ENCODE measurements at regions not wholly inside any gene's neighbourhood (a gene's known extent, or its start where the extent isn't known, plus 50 kb on each side); places are given as distances from the start of the nearest gene placed in this dataset.
"Not testable (repeated sequence)": the region's sequence is repeated elsewhere in the genome, so short reads cannot be mapped to it uniquely, and the experiment has no call there.

DNA sequence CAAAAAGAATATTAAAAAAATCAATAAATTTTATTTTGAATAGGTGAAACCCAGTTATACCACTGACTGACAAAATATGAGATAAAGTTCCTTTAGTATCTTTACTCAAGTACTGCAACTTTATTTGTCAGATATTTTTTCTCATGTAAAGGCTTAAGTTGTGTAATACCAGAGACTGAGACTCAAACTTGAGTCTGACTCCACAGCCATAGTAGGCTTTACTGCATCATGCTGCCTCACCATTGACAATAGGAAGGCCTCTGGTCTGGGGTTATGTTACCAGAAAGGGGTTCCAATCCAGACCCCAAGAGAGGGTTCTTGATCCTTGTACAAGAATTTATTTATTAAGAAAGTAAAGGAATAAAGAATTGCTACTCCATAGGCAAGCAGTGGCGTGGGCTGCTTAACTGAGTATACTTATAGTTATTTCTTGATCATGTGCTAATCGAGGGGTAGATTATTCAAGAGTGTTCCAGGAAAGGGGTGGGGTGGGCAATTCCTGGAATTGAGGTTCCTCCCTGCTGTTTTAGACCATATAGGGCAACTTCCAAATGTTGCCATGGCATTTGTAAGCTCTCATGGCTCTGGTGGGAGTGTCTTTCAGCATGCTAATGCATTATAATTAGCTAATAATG, 187.4 kb upstream of the WSB1 start:
- TF ChIP-seq, protein P1, sequence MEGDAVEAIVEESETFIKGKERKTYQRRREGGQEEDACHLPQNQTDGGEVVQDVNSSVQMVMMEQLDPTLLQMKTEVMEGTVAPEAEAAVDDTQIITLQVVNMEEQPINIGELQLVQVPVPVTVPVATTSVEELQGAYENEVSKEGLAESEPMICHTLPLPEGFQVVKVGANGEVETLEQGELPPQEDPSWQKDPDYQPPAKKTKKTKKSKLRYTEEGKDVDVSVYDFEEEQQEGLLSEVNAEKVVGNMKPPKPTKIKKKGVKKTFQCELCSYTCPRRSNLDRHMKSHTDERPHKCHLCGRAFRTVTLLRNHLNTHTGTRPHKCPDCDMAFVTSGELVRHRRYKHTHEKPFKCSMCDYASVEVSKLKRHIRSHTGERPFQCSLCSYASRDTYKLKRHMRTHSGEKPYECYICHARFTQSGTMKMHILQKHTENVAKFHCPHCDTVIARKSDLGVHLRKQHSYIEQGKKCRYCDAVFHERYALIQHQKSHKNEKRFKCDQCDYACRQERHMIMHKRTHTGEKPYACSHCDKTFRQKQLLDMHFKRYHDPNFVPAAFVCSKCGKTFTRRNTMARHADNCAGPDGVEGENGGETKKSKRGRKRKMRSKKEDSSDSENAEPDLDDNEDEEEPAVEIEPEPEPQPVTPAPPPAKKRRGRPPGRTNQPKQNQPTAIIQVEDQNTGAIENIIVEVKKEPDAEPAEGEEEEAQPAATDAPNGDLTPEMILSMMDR (IDR thresholded peaks at IDR 0.05; ENCODE audit: insufficient read depth, low read length, poor library complexity, severe bottlenecking), result no peak
- Histone ChIP-seq H3K36me3 (ENCODE audit: control insufficient read depth, insufficient read depth, low read length) (no peaks in the 10 kb centered on the region), H3K4me3 (ENCODE audit: low read depth, low read length) (no peak overlapping the region), H3K27me3 (ENCODE audit: control insufficient read depth, insufficient read depth, low read length) (no peaks in the 10 kb centered on the region)
- DNase-seq (ENCODE audit: low read depth), result no peak

DNA sequence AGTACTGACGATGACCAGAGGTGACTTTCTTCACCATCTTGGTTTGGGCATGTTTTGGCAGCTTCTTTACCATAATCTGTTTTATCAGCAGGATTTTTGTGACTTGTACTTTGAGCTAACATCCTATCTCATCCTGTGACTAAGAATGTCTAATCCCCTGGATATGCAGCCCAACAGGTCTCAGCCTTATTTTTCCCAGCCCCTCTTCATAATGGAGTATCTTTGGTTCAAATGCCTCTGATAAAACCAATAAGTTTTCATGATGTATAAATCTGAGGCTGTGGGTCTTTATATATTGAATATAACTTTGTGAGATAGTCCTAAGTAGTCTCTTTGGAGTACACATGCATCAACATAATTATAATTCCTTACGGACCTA, 186.9 kb upstream of the WSB1 start:
- TF ChIP-seq, protein P1 (IDR thresholded peaks at IDR 0.05; ENCODE audit: insufficient read depth, low read length, poor library complexity, severe bottlenecking), result no peak
- Histone ChIP-seq H3K36me3 (ENCODE audit: control insufficient read depth, insufficient read depth, low read length) (no peaks in the 10 kb centered on the region), H3K4me3 (ENCODE audit: low read depth, low read length) (no peak overlapping the region), H3K27me3 (ENCODE audit: control insufficient read depth, insufficient read depth, low read length) (no peaks in the 10 kb centered on the region)
- DNase-seq (ENCODE audit: low read depth), result no peak

DNA sequence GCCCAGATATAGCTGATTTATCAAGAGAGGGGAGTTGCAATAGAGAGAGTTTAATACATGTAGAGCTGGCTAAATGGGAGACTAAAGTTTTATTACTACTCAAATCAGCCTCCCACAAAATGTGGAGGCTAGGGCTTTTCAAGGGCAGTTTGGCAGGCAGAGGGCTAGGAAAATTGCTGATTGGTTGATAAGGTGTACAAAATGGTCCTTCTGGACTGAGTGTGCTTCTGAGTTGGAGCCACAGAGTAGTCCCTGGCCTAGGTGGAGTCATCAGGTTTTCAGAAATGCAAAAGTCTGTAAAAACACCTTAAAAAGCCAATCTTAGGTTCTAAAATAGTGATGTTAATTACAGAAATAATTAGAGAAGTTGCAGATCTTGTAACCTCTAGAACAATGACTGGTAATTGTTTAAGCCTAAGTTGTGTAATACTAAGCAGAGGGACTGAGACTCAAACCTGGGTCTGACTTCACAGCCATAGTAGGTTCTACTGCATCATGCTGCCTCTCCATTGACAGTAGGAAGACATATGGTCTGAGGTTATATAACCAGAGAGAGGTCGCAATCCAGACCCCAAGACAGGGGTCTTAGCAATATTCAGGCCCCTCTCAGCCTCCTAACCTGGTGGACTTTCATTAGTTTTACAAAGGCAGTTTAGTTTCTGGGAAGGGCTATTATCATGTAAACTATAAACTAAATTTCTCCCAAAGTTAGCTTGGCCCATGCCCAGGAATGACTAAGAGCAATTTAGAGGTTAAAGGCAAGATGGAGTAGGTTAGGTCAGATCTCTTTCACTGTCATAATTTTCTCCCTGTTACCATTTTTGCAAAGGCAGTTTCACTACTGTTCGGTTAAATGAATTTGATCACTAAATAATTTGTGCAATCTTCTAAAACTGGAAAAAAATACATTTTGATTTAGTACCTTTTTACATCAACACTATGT, 186.3 kb upstream of the WSB1 start:
- H3K4me3 ChIP-seq (ENCODE audit: low read depth, low read length); DNase-seq (ENCODE audit: low read depth); H3K36me3 ChIP-seq (ENCODE audit: control insufficient read depth, insufficient read depth, low read length); H3K27me3 ChIP-seq (ENCODE audit: control insufficient read depth, insufficient read depth, low read length): not testable (repeated sequence)

DNA sequence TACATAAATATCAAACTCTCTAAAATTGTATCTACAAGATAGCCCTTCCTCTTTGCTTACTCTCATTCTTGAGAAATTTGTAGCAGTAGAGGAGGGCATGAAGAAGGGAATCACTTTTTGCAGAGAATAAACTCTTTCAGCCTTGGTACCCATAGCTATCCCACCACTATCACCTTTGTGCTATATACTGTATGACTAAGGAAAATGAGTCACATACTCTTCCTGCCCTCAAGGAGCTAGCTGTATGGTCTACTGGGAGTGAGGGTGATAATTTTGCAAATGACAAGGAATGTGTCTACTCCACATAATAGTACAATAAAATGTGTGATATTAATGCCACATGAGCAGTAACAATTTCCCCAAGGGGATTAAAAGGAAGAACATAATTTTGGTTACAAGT, 184.6 kb upstream of the WSB1 start:
- no peaks in the 10 kb centered on the region for H3K36me3 ChIP-seq (ENCODE audit: control insufficient read depth, insufficient read depth, low read length)
- TF ChIP-seq, protein P1 (IDR thresholded peaks at IDR 0.05; ENCODE audit: insufficient read depth, low read length, poor library complexity, severe bottlenecking), result no peak
- DNase-seq (ENCODE audit: low read depth), result no peak

DNA sequence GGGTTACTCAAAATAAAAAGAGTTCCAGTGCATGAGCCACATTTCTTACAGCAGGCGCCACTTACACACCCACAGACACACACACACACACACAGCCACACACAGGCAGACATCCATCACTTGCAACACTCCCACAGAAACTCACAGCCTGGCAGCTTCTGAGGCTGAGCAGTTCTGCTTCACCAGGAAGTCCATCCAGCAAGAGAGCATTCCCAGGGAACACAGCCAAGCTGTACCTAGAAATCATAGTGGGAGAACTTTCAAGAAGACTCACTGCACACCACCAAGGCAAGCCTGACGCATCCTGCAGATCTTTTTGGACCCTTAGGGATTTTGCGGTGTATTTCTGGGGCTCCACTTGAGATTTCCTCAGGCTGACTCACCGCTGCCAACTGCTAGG, 140.9 kb upstream of the WSB1 start:
- H3K36me3 ChIP-seq (ENCODE audit: control insufficient read depth, insufficient read depth, low read length), result no peaks in the 10 kb centered on the region
- no peak for DNase-seq (ENCODE audit: low read depth)
- no peak overlapping the region for H3K4me3 ChIP-seq (ENCODE audit: low read depth, low read length)
- TF ChIP-seq, protein P1 (IDR thresholded peaks at IDR 0.05; ENCODE audit: insufficient read depth, low read length, poor library complexity, severe bottlenecking), result no peak
- H3K27me3 ChIP-seq (ENCODE audit: control insufficient read depth, insufficient read depth, low read length), result no peaks in the 10 kb centered on the region

More for the DNA sequence above, 184.6 kb upstream of the WSB1 start:
- no peaks in the 10 kb centered on the region for H3K27me3 ChIP-seq (ENCODE audit: control insufficient read depth, insufficient read depth, low read length)
- no peak overlapping the region for H3K4me3 ChIP-seq (ENCODE audit: low read depth, low read length)

DNA sequence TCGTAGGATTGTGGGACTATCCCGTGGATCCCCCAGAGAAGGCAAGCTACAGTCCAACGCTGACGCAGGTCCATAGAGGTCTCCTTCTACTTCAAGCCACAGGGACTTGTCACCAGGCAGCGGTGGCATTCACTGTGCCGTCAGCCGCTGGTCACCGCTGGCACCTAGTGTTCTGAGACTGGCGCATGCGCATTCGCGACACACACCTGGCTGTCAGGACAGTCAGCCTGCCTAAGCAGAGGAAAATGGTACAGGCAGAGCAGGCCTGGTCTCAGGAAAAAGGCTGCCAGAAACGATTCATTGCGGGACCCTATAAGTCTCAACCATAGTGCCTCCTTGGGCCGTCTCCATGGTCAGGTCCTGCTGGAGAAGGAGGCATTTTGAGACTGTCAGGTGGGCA, 138.0 kb upstream of the WSB1 start:
- TF ChIP-seq, protein P1 (IDR thresholded peaks at IDR 0.05; ENCODE audit: insufficient read depth, low read length, poor library complexity, severe bottlenecking), result no peak
- Histone ChIP-seq H3K27me3 (ENCODE audit: control insufficient read depth, insufficient read depth, low read length) (no peaks in the 10 kb centered on the region), H3K4me3 (ENCODE audit: low read depth, low read length) (no peak overlapping the region), H3K36me3 (ENCODE audit: control insufficient read depth, insufficient read depth, low read length) (no peaks in the 10 kb centered on the region)
- no peak for DNase-seq (ENCODE audit: low read depth)

All from kidney epithelial cell (primary cell).